HG03520 (cell line): ENCODE measurements at regions not wholly inside any gene's neighbourhood (a gene's known extent, or its start where the extent isn't known, plus 50 kb on each side); places are given as distances from the start of the nearest gene placed in this dataset.

Experiments used
- ATAC-seq: cut with Tn5 transposase; IDR thresholded peaks from one replicate; pipeline ENCODE4 v1.9.1; 2021; ENCODE audit warnings: mild to moderate bottlenecking, moderate library complexity; ENCODE audit not compliant: unreplicated experiment

- ATAC-seq = no peak
Measured at GRCh38 chr9:108656566-108656965, 199.2 kb downstream of the ACTL7B start.

- no peak for ATAC-seq
Measured at GRCh38 chr9:108655818-108656217, 200.0 kb downstream of the ACTL7B start.

DNA sequence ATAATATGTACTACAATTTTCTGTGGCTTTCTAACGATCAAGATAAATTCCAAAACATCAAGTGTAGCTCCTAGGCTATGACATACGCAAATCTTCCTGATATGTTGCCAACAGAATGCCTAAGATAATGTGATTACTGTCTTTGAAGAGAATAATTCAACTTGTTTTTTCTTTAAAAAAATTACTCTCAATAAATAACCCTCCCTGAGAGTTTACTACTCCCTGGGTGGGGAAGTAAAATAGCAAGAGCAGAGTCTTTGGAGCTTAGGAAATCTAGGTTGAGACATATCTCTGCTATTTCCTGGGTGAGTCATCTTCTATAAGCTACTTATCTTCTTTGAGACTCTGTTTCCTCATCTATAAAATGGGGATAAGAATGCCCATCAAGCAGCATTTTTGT is 201.2 kb downstream of the ACTL7B start:
- no peak for ATAC-seq

DNA sequence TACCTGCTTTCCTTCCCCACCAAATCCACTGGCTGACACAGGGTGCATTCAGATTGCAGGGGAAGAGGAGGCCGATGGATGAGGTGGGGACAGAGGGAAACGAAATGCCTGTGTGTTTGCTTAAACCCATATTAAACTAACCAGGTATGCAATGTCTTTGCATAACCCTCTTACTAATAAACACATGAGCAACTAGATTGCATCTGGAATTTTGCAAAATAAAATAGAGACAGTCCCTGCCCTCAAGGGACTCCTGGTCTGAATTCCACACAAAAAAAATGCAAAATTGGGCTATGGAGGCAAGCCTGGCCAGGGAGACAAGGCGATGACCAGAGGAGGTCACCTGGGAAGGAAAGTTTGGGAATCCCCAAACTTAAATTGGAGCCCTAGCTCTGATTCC is 202.9 kb downstream of the ACTL7B start:
- no peak for ATAC-seq

GRCh38 chr9:108650826-108651225 is 205.0 kb downstream of the ACTL7B start:
- no peak for ATAC-seq

DNA sequence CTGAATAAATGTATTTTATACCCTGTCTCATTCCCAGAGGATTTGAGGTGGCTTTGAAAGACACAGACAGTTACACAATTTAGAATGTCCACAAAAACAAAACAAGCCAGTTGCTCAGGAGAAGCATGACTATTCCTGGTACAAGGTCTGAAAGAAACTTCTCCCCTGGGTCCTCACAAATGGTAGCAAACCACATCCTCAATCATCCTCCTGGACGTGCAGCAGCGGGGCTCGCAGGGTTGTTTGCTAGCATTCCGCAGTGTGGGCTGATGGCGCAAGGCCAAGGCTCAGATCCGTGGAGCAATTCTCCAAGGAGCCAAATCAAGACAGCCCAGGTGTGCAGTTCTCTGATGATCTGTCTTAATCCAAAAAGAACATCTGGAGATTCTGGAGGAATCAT is 210.3 kb downstream of the ACTL7B start:
- no peak for ATAC-seq

GRCh38 chr9:108643731-108644510 is 211.9 kb downstream of the ACTL7B start:
- ATAC-seq = no peak

DNA sequence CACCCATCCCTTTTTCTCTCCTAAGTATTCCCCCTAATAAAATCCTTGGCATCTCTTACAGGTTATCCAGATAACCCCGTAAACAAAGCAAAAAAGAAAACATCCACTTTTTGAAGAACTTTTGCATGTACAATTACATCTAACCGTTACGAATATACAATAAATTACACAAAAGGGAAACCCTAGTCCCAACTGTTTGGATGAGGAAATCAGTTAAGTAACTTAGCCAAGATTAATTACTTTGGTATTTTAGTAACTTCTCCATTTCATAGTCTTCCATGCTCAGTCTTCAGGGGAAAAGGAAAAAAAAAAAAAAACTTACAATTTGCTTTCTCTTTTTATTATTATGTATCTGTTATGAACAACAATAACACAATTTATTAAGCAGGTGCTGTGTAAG is 212.9 kb downstream of the ACTL7B start:
- no peak for ATAC-seq

DNA sequence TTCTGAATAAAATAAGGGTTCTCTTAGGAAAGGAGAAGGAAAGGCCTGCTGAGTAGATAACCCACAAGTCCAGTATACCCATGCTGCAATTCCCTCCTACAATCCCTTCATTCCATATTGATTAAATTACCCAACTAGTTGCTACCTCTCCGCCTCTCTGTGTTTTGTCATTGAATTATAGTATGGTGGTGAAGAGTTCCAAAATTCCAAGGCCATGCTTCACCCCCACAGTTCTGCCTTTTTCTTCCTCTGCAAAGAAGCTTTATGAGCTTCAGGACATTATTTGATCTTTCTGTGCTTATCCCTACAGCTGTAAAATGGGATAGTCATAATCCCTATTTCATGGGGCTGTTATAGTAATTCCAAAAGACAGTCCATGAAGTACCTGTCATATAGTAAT is 215.6 kb downstream of the ACTL7B start:
- no peak for ATAC-seq

GRCh38 chr9:108639696-108640095 is 216.1 kb downstream of the ACTL7B start:
- no peak for ATAC-seq

GRCh38 chr9:108639091-108639490 is 216.7 kb downstream of the ACTL7B start:
- ATAC-seq = no peak

DNA sequence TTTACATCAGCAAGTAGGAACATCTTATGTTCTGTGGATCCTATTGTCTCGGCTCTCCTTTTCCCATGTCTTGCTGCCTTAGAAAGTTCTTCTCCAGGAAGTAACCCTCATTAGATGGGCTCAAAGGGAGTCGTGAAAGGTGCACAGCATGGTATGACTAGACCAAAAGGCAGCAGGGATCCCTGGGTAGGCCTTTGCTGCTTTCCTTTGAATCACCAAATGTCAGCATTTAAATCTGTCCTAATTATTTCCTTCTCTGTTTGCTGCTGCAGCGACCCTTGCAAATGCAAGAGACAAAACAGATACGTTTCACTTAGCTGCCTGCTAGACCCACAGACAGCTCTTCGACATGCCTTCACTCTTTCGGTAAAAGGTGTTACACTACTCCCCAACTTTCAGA is 218.4 kb downstream of the ACTL7B start:
- no peak for ATAC-seq

GRCh38 chr9:108636013-108636412 is 219.8 kb downstream of the ACTL7B start:
- ATAC-seq = no peak

GRCh38 chr9:108634672-108635462 is 220.9 kb downstream of the ACTL7B start:
- no peak for ATAC-seq

DNA sequence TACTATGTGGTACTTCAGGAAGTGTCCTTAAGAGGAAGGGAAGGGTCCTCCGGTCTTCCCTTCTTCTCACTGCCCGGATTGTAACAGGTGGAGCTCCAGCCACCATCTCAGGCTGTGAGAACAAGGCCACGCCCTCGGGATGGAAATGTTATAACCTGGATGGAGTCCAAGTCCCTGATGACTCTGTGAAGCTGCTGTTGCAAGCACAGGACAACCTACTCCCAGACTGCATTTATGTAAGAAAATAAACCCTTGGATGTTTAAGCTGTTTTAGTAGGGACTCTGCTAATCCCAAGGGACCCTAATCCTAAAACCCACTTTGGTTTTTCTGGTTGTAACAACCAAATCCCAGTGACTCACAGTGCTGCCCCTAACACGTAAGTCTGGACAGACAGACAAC is 221.6 kb downstream of the ACTL7B start:
- no peak for ATAC-seq

DNA sequence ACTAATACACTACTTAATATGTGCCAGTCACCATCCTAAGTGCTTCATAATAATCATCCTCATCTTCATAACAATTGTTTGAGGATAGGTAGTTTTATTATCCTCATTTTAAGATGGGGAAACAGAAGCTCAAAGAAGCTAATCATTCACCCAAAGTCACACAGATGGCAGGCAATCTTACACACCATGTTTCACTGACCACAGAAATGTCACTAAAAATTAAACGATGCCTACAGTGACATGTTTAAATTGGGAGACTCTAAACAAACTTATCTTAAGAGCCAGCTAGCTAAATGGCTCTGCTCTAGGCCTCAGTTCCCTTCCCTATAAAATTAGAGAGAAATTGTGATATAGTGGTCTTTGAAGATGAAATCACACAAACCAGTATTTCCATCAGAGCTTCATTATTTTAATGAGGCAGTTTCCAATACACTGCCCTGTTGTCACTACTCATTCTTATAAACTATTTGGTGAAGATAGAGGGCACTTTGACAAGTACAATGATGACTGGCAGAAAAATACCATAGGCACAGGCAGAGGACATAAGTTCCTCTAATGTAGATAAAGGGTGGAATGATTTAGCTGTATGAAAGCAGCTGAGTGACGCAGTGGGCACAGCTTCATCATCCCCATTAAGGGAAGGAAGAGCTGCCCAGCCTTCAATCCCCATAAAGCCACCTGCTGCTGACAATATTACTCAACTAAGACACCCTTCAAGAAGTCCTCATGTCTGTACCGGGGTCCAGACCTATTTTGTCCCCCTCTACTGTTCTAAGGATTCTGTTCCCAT is 224.1 kb downstream of the ACTL7B start:
- ATAC-seq = no peak

GRCh38 chr9:108628316-108628715 is 227.5 kb downstream of the ACTL7B start:
- no peak for ATAC-seq

- no peak for ATAC-seq
Measured at GRCh38 chr9:108626743-108627142, 229.0 kb downstream of the ACTL7B start.

- no peak for ATAC-seq
Measured at GRCh38 chr9:108621991-108622855, 233.6 kb downstream of the ACTL7B start.

DNA sequence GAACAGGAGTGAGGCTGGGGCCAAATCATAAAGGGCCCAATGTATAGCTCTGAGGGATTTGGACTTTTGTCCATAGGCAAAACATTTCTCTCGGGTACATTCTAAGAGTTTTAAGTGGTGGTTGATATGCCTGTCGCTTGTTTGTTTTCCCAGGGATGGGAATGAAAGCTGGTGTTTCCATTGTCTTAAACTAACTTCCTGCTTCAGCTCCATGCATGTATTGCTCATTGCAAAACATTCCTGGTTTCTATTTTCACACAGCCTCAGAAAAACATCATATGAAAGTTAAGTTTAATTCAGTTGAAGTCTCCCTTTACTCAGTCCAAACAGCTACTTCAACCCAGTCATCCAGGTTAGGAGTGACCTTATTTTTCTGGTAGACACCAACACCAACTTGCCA is 235.0 kb downstream of the ACTL7B start:
- ATAC-seq = no peak
